ENCODE measurements at regions not wholly inside any gene's neighbourhood (a gene's known extent, or its start where the extent isn't known, plus 50 kb on each side); places are given as distances from the start of the nearest gene placed in this dataset.

- BruUV-seq (replicated peaks): no TSS peak
- H3K4me3 ChIP-seq (ENCODE audit: low read depth in 2 of 2, low read length in 2 of 2): no peak overlapping the region
- CTCF ChIA-PET: no interaction called here
These were observed 68.7 kb upstream of the STK39 start for GRCh38 chr2:168316073-168316440.

GRCh38 chr2:168317282-168317681, 69.9 kb upstream of the STK39 start:
- BruUV-seq (replicated peaks): no TSS peak
- DNase-seq (ENCODE audit: low read depth, low spot score): no peak
- Histone ChIP-seq H3K9me3 (ENCODE audit: control insufficient read depth, insufficient read depth, low read depth, low read length) (no peaks in the 10 kb centered on the region), H3K27ac (ENCODE audit: low read length) (no peak overlapping the region), H3K4me3 (ENCODE audit: low read depth in 2 of 2, low read length in 2 of 2) (no peak overlapping the region), H3K27me3 (ENCODE audit: control insufficient read depth, insufficient read depth, low read length) (peaks cover 3% of the 10 kb centered on the region; the same call in 1 of the 2 replicates), H3K4me1 (ENCODE audit: control insufficient read depth, insufficient read depth, low read length) (no peaks in the 10 kb centered on the region), H3K36me3 (ENCODE audit: control insufficient read depth, insufficient read depth, low read length) (no peaks in the 10 kb centered on the region)
- ATAC-seq: no peak
- in situ Hi-C loops (cut with HindIII; ENCODE audit: low pct_unique_long_range_greater_than_20kb, low sequenced_read_pairs): no loop called here
- POLR2A ChIA-PET: no interaction called here
- CTCF ChIA-PET: no interaction called here
- intact Hi-C loops (cut with micrococcal nuclease; ENCODE audit: unreplicated experiment): no loop called here
- TF ChIP-seq POLR2AphosphoS5 (IDR thresholded peaks at IDR 0.05; ENCODE audit: low read depth, low read length) (no peak), SIN3A (IDR thresholded peaks at IDR 0.05; ENCODE audit: borderline replicate concordance, insufficient read depth, low read depth, low read length) (no peak), CTCF (IDR thresholded peaks at IDR 0.05) (no peak), REST (IDR thresholded peaks at IDR 0.05; ENCODE audit: insufficient read depth in 1 of 2, low read depth in 2 of 2, low read length in 1 of 2) (no peak), TCF7L2 (IDR thresholded peaks at IDR 0.05; ENCODE audit: low read depth, low read length) (no peak)

More at GRCh38 chr2:168316073-168316440, 68.7 kb upstream of the STK39 start:
- Histone ChIP-seq H3K36me3 (ENCODE audit: control insufficient read depth, insufficient read depth, low read length) (no peaks in the 10 kb centered on the region), H3K27me3 (ENCODE audit: control insufficient read depth, insufficient read depth, low read length) (no peaks in the 10 kb centered on the region), H3K27ac (ENCODE audit: low read length) (no peak overlapping the region), H3K4me1 (ENCODE audit: control insufficient read depth, insufficient read depth, low read length) (no peaks in the 10 kb centered on the region), H3K9me3 (ENCODE audit: control insufficient read depth, insufficient read depth, low read depth, low read length) (no peaks in the 10 kb centered on the region)
- POLR2A ChIA-PET: no interaction called here
- TF ChIP-seq SIN3A (IDR thresholded peaks at IDR 0.05; ENCODE audit: borderline replicate concordance, insufficient read depth, low read depth, low read length) (no peak), POLR2AphosphoS5 (IDR thresholded peaks at IDR 0.05; ENCODE audit: low read depth, low read length) (no peak), TCF7L2 (IDR thresholded peaks at IDR 0.05; ENCODE audit: low read depth, low read length) (no peak), REST (IDR thresholded peaks at IDR 0.05; ENCODE audit: insufficient read depth in 1 of 2, low read depth in 2 of 2, low read length in 1 of 2) (no peak), CTCF (IDR thresholded peaks at IDR 0.05) (no peak)
- in situ Hi-C loops (cut with HindIII; ENCODE audit: low pct_unique_long_range_greater_than_20kb, low sequenced_read_pairs) (no loop called here), intact Hi-C loops (cut with micrococcal nuclease; ENCODE audit: unreplicated experiment) (no loop called here)
- DNase-seq (ENCODE audit: low read depth, low spot score) (no peak), ATAC-seq (no peak)

Measured in Panc1 (cell line).